Transverse colon (tissue), 4 donors: ENCODE measurements at regions not wholly inside any gene's neighbourhood (a gene's known extent, or its start where the extent isn't known, plus 50 kb on each side); places are given as distances from the start of the nearest gene placed in this dataset.

Experiments
- EP300 ChIP-seq: sonication (generic); formaldehyde crosslinking; IDR thresholded peaks from one replicate; pipeline ENCODE4 v1.6.1; 2017; ENCODE audit warnings: antibody characterized with exemption, low read depth
- POLR2AphosphoS5 ChIP-seq, 3 donors: sonication (generic); formaldehyde crosslinking; IDR thresholded peaks; one replicate each; pipeline ENCODE4 v1.6.1; 2016; ENCODE audit warnings: antibody characterized with exemption in 3 of 3
- TF ChIP-seq, protein P1 (sequence below), 5 experiments: fragments of 200-600 bp in 3 of 5; fragments of 450-650 bp in 2 of 5; sonication (generic) in 3 of 5; IDR thresholded peaks; 1 replicate in 2 of 5; 2 replicates in 3 of 5; pipeline ENCODE4 v1.5.1; 2016 to 2017; ENCODE audit warnings: antibody characterized with exemption in 5 of 5, inconsistent platforms in 3 of 5, mild to moderate bottlenecking in 2 of 5, moderate library complexity in 1 of 5

DNA sequence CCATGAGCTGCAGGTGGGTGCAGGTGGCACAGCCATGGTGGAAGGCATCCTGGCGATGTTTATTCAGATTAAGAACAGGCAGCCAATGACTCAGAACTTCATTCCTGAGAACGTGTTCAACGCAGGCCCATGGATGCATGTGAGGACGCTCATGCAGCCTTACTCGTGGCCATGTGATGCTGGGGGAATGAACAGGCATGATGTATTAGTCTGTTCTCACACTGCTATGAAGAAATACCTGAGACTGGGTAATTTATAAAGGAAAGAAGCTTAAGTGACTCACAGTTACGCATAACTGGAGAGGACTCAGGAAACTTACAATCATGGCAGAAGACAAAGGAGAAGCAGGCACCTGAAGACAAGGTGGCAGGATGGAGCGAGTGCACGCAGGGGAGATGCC, 146.6 kb downstream of the RNASET2 start:
- TF ChIP-seq, protein P1, sequence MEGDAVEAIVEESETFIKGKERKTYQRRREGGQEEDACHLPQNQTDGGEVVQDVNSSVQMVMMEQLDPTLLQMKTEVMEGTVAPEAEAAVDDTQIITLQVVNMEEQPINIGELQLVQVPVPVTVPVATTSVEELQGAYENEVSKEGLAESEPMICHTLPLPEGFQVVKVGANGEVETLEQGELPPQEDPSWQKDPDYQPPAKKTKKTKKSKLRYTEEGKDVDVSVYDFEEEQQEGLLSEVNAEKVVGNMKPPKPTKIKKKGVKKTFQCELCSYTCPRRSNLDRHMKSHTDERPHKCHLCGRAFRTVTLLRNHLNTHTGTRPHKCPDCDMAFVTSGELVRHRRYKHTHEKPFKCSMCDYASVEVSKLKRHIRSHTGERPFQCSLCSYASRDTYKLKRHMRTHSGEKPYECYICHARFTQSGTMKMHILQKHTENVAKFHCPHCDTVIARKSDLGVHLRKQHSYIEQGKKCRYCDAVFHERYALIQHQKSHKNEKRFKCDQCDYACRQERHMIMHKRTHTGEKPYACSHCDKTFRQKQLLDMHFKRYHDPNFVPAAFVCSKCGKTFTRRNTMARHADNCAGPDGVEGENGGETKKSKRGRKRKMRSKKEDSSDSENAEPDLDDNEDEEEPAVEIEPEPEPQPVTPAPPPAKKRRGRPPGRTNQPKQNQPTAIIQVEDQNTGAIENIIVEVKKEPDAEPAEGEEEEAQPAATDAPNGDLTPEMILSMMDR (IDR thresholded peaks at IDR 0.05) = no peak
- TF ChIP-seq EP300 (no peak), POLR2AphosphoS5 (IDR thresholded peaks at IDR 0.05) (no peak)
